Calu3 (cell line): ENCODE measurements at regions not wholly inside any gene's neighbourhood (a gene's known extent, or its start where the extent isn't known, plus 50 kb on each side); places are given as distances from the start of the nearest gene placed in this dataset.

Experiments used
- BruUV-seq: library from RNA; stranded (reverse); fragments of 400-500 nt; replicated peaks from 2 replicates; lab custom pipeline; 2021; lab: Mats Ljungman, UMichigan
- CTCF ChIA-PET: fragments of 300-600 bp; sonication (Branson Sonifier 250); formaldehyde crosslinking; loops from one replicate; lab custom pipeline; 2022; ENCODE audit warnings: antibody characterized with exemption; lab: Charles Lee
- DNase-seq: peaks from one replicate; pipeline ENCODE4 v3.0.0; 2022
- H3K27ac Mint-ChIP-seq: one replicate; pipeline ENCODE4 v1.8.0; 2022; ENCODE audit warnings: mixed read lengths; ENCODE audit not compliant: unreplicated experiment
- H3K27me3 Mint-ChIP-seq: one replicate; pipeline ENCODE4 v1.8.0; 2022; ENCODE audit warnings: mixed read lengths; ENCODE audit not compliant: unreplicated experiment
- H3K36me3 Mint-ChIP-seq: one replicate; pipeline ENCODE4 v1.8.0; 2022; ENCODE audit warnings: mild to moderate bottlenecking, moderate library complexity, mixed read lengths; ENCODE audit not compliant: insufficient read depth, unreplicated experiment
- H3K4me1 Mint-ChIP-seq: one replicate; pipeline ENCODE4 v1.8.0; 2022; ENCODE audit warnings: mild to moderate bottlenecking, low read depth, mixed read lengths; ENCODE audit not compliant: unreplicated experiment
- H3K4me3 Mint-ChIP-seq: one replicate; pipeline ENCODE4 v1.8.0; 2022; ENCODE audit warnings: mild to moderate bottlenecking, low read depth, moderate library complexity, mixed read lengths; ENCODE audit not compliant: unreplicated experiment
- H3K9me3 Mint-ChIP-seq: one replicate; pipeline ENCODE4 v1.8.0; 2022; ENCODE audit warnings: low read depth, mixed read lengths; ENCODE audit not compliant: unreplicated experiment
- CTCF ChIP-seq: fragments of 200-600 bp; IDR thresholded peaks from one replicate; pipeline ENCODE4 v1.8.0; 2022; ENCODE audit warnings: antibody characterized with exemption; ENCODE audit not compliant: unreplicated experiment
- intact Hi-C: fragments of 100-400 bp; cut with micrococcal nuclease; formaldehyde crosslinking; loops from one replicate; pipeline ENCODE4 v1.10.0; 2022; ENCODE audit not compliant: unreplicated experiment

GRCh38 chr12:70091021-70091521 is 152.2 kb upstream of the CNOT2 start:
- intact Hi-C loops = no loop called here
- Mint-ChIP-seq H3K4me1 (no peaks in the 10 kb centered on the region), H3K27ac (no peak overlapping the region), H3K36me3 (no peaks in the 10 kb centered on the region), H3K27me3 (no peaks in the 10 kb centered on the region), H3K4me3 (no peak overlapping the region), H3K9me3 (no peaks in the 10 kb centered on the region)
- DNase-seq = no peak
- CTCF ChIA-PET = no interaction called here
- TF ChIP-seq CTCF = no peak
- BruUV-seq = no TSS peak

GRCh38 chr12:70094467-70094866 is 148.8 kb upstream of the CNOT2 start:
- intact Hi-C loops = no loop called here
- no peak for TF ChIP-seq CTCF
- no TSS peak for BruUV-seq
- no peaks in the 10 kb centered on the region for H3K9me3 Mint-ChIP-seq
- CTCF ChIA-PET = no interaction called here
- H3K4me3 Mint-ChIP-seq = no peak overlapping the region
- no peaks in the 10 kb centered on the region for H3K4me1 Mint-ChIP-seq
- DNase-seq = no peak
- H3K27ac Mint-ChIP-seq = no peak overlapping the region
- no peaks in the 10 kb centered on the region for H3K36me3 Mint-ChIP-seq
- no peaks in the 10 kb centered on the region for H3K27me3 Mint-ChIP-seq

- H3K4me1 Mint-ChIP-seq = no peaks in the 10 kb centered on the region
- DNase-seq = no peak
- BruUV-seq = no TSS peak
- H3K36me3 Mint-ChIP-seq = no peaks in the 10 kb centered on the region
- CTCF ChIA-PET = no interaction called here
- no peak for TF ChIP-seq CTCF
- H3K27me3 Mint-ChIP-seq = no peaks in the 10 kb centered on the region
- H3K4me3 Mint-ChIP-seq = no peak overlapping the region
- intact Hi-C loops = no loop called here
- no peaks in the 10 kb centered on the region for H3K9me3 Mint-ChIP-seq
- H3K27ac Mint-ChIP-seq = no peak overlapping the region
These were observed 146.3 kb upstream of the CNOT2 start for GRCh38 chr12:70096759-70097410.

DNA sequence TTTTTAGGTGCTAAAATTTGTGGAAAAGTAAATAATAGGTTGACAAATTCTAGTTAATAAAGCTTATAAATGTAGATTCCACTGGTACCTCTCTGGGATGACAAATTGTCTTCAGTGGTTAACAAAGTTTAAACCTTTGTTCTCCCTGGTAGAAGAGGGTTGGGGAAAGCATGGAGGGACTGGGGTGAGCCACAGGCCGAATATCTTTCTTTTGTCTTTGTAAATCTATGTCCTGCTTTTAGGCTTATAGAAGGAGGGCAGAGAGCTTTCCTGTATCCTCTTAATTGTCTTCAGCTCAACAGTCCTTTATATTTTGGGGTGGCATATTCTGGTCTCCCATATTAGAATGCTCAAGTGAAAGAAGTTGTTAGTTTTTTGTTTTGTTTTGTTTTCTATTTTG is 142.2 kb upstream of the CNOT2 start:
- no peak for DNase-seq
- CTCF ChIA-PET = no interaction called here
- Mint-ChIP-seq H3K9me3 (no peaks in the 10 kb centered on the region), H3K27me3 (no peaks in the 10 kb centered on the region), H3K4me1 (no peaks in the 10 kb centered on the region), H3K27ac (no peak overlapping the region), H3K4me3 (no peak overlapping the region), H3K36me3 (no peaks in the 10 kb centered on the region)
- no TSS peak for BruUV-seq
- TF ChIP-seq CTCF = no peak
- intact Hi-C loops = no loop called here
